H9 (cell line): ENCODE measurements at regions not wholly inside any gene's neighbourhood (a gene's known extent, or its start where the extent isn't known, plus 50 kb on each side); places are given as distances from the start of the nearest gene placed in this dataset.

ENCODE experiments used
- DNase-seq: peaks from one replicate; pipeline ENCODE4 v3.0.0-alpha.2; 2017
- H2AFZ ChIP-seq: one replicate; pipeline ENCODE4 v1.6.1; 2013; ENCODE audit warnings: mild to moderate bottlenecking, low read length, control low read depth, moderate library complexity
- H2AK5ac ChIP-seq: 2 replicates; pipeline ENCODE4 v1.6.1; 2013; ENCODE audit warnings: low read length, control low read depth, mixed read lengths; ENCODE audit not compliant: insufficient read length
- H2BK120ac ChIP-seq: one replicate; pipeline ENCODE4 v1.6.1; 2013; ENCODE audit warnings: low read depth, mild to moderate bottlenecking, low read length, control low read depth, inconsistent platforms; ENCODE audit not compliant: poor library complexity, severe bottlenecking
- H2BK12ac ChIP-seq: 2 replicates; pipeline ENCODE4 v1.6.1; 2013; ENCODE audit warnings: low read length, control low read depth, mixed read lengths, low read depth; ENCODE audit not compliant: insufficient read length
- H2BK15ac ChIP-seq: 2 replicates; pipeline ENCODE4 v1.6.1; 2013; ENCODE audit warnings: low read depth, low read length, control low read depth
- H2BK20ac ChIP-seq: one replicate; pipeline ENCODE4 v1.6.1; 2013; ENCODE audit warnings: low read depth, mild to moderate bottlenecking, low read length, control low read depth, inconsistent platforms; ENCODE audit not compliant: poor library complexity, severe bottlenecking
- H2BK5ac ChIP-seq: 2 replicates; pipeline ENCODE4 v1.6.1; 2013; ENCODE audit warnings: low read length, control low read depth, mixed read lengths; ENCODE audit not compliant: insufficient read length
- H3K14ac ChIP-seq: 2 replicates; pipeline ENCODE4 v1.6.1; 2013; ENCODE audit warnings: low read length, control low read depth; ENCODE audit not compliant: insufficient read depth
- H3K18ac ChIP-seq: 2 replicates; pipeline ENCODE4 v1.6.1; 2013; ENCODE audit warnings: low read depth, mild to moderate bottlenecking, mixed read lengths, low read length, control low read depth; ENCODE audit not compliant: insufficient read length
- H3K23ac ChIP-seq: 2 replicates; pipeline ENCODE4 v1.6.1; 2013; ENCODE audit warnings: low read length, control low read depth, mixed read lengths, low read depth; ENCODE audit not compliant: insufficient read length
- H3K23me2 ChIP-seq: 2 replicates; pipeline ENCODE4 v1.6.1; 2013; ENCODE audit warnings: low read depth, mild to moderate bottlenecking, mixed read lengths, low read length, control low read depth; ENCODE audit not compliant: insufficient read length, poor library complexity, severe bottlenecking
- H3K27ac ChIP-seq: 2 replicates; pipeline ENCODE4 v1.5.1; 2013; ENCODE audit warnings: low read length, control low read depth, mixed read lengths, low read depth; ENCODE audit not compliant: insufficient read length
- H3K27me3 ChIP-seq: 2 replicates; pipeline ENCODE4 v1.6.1; 2013; ENCODE audit warnings: low read length, control low read depth, inconsistent platforms; ENCODE audit not compliant: insufficient read depth
- H3K4ac ChIP-seq: 2 replicates; pipeline ENCODE4 v1.6.1; 2013; ENCODE audit warnings: low read depth, mild to moderate bottlenecking, control low read depth, inconsistent platforms, low read length, moderate library complexity
- H3K4me1 ChIP-seq: 2 replicates; pipeline ENCODE4 v1.6.1; 2013; ENCODE audit warnings: low read length, control low read depth, inconsistent platforms; ENCODE audit not compliant: insufficient read depth
- H3K4me2 ChIP-seq: 2 replicates; pipeline ENCODE4 v1.6.1; 2013; ENCODE audit warnings: low read length, control low read depth, mixed read lengths; ENCODE audit not compliant: insufficient read length, insufficient read depth
- H3K56ac ChIP-seq: 2 replicates; pipeline ENCODE4 v1.6.1; 2013; ENCODE audit warnings: low read depth, mild to moderate bottlenecking, mixed read lengths, low read length, control low read depth; ENCODE audit not compliant: insufficient read length
- H3K79me1 ChIP-seq: 2 replicates; pipeline ENCODE4 v1.6.1; 2013; ENCODE audit warnings: low read depth, mild to moderate bottlenecking, moderate library complexity, low read length, control low read depth, inconsistent platforms; ENCODE audit not compliant: insufficient read depth, poor library complexity, severe bottlenecking
- H3K79me2 ChIP-seq: 2 replicates; pipeline ENCODE4 v1.6.1; 2013; ENCODE audit warnings: low read length, control low read depth, inconsistent platforms; ENCODE audit not compliant: insufficient read depth
- H3K9ac ChIP-seq: 2 replicates; pipeline ENCODE4 v1.6.1; 2013; ENCODE audit warnings: low read length, control low read depth, mixed read lengths; ENCODE audit not compliant: insufficient read length; ENCODE audit errors: extremely low read depth
- H3K9me3 ChIP-seq: one replicate; pipeline ENCODE4 v1.6.1; 2013; ENCODE audit warnings: low read depth, low read length, inconsistent platforms; ENCODE audit not compliant: control insufficient read depth
- H3T11ph ChIP-seq: one replicate; pipeline ENCODE4 v1.6.1; 2013; ENCODE audit warnings: mild to moderate bottlenecking, low read length, control low read depth, inconsistent platforms
- H4K20me1 ChIP-seq: one replicate; pipeline ENCODE4 v1.6.1; 2013; ENCODE audit not compliant: control insufficient read depth, insufficient read length, insufficient read depth
- H4K5ac ChIP-seq: 2 replicates; pipeline ENCODE4 v1.6.1; 2013; ENCODE audit warnings: low read depth, mild to moderate bottlenecking, mixed read lengths, low read length, control low read depth; ENCODE audit not compliant: insufficient read length
- H4K8ac ChIP-seq: replicated peaks from 2 replicates; pipeline ENCODE4 v1.6.1; 2013; ENCODE audit warnings: low read length, control low read depth, mixed read lengths, low read depth; ENCODE audit not compliant: insufficient read length
- H4K91ac ChIP-seq: 2 replicates; pipeline ENCODE4 v1.6.1; 2013; ENCODE audit warnings: low read depth, mild to moderate bottlenecking, moderate library complexity, mixed read lengths, low read length, control low read depth; ENCODE audit not compliant: insufficient read length
- H3K27ac Mint-ChIP-seq, 3 experiments: 2 replicates in 2 of 3; 3 replicates in 1 of 3; pipeline ENCODE4 v1.8.0; 2020 to 2021; ENCODE audit warnings: mixed read lengths in 3 of 3, mild to moderate bottlenecking in 1 of 3, moderate library complexity in 1 of 3
- H3K27me3 Mint-ChIP-seq: 2 replicates; pipeline ENCODE4 v1.8.0; 2021; ENCODE audit warnings: low read depth, mild to moderate bottlenecking, moderate library complexity, mixed read lengths
- H3K36me3 Mint-ChIP-seq, 3 experiments: 2 replicates in 2 of 3; 3 replicates in 1 of 3; pipeline ENCODE4 v1.8.0; 2020 to 2021; ENCODE audit warnings: low read depth in 3 of 3, mixed read lengths in 3 of 3; ENCODE audit not compliant: insufficient read depth in 1 of 3
- H3K4me1 Mint-ChIP-seq, 2 experiments: 2 replicates each; pipeline ENCODE4 v1.8.0; 2020; ENCODE audit warnings: mixed read lengths in 2 of 2
- H3K4me3 Mint-ChIP-seq, 2 experiments: 2 replicates in 1 of 2; 3 replicates in 1 of 2; pipeline ENCODE4 v1.8.0; 2020 to 2021; ENCODE audit warnings: mild to moderate bottlenecking in 2 of 2, mixed read lengths in 2 of 2, moderate library complexity in 1 of 2
- H3K9me3 Mint-ChIP-seq, 2 experiments: 2 replicates in 1 of 2; 3 replicates in 1 of 2; pipeline ENCODE4 v1.8.0; 2020; ENCODE audit warnings: mild to moderate bottlenecking in 2 of 2, mixed read lengths in 2 of 2, moderate library complexity in 1 of 2
- WGBS: extraction: QIAGEN DNeasy Blood & Tissue Kit; methylation state at CpG from one replicate; pipeline ENCODE4 v1.1.7; 2013; ENCODE audit warnings: missing lambda C conversion rate, low lambda C conversion rate, mixed read lengths; ENCODE audit not compliant: insufficient read length; ENCODE audit errors: extremely low coverage; 5-methylcytosine and 5-hydroxymethylcytosine counted together
- TF ChIP-seq, protein P1 (sequence below): fragments of 200-600 bp; sonication (generic); conservative IDR thresholded peaks from 3 replicates; pipeline ENCODE4 v1.8.0; 2021; ENCODE audit warnings: antibody characterized with exemption, mild to moderate bottlenecking

DNA sequence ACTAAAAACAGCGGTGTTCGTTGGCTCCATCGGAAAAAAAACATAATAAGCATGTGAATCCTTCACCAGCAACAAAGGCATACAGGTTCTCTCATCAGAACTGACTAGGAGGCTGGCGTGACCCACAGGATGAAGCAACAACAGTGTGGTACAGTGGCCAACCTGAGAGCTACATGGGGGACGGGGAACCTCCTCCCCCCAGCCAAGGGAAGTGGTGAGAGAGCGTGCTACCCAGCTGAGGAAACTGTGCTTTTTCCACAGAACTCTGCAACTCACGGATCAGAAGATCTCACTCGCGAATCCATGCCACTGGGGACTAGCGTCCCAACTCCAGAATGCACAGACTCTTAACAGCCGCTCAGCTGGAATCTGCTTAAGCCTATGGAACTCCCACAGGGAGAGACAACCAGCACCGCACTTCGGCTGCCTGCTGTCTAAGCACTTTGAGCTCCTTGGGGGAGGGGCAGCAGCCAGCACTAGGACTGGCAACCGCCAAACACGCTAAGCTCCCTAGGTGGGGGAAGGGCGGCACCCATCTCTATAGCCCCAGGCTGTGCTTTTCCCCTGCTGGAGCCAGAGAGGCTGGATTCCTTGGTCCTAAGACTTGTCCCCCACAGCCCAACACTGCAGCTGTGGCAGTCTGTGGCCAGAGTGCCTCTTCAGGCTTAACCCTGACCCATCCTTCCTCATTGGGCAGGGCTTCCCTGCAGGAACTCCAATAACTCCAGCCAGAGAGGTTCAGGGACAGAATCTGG lies 538.3 kb upstream of the BTBD3 start:
- peaks cover 13 to 34% (median 25%) of the 10 kb centered on the region in 3 experiments; a peak in 6 of 7 replicates for H3K36me3 Mint-ChIP-seq
- no peak overlapping the region for H3K23ac ChIP-seq
- no peak overlapping the region for H4K5ac ChIP-seq
- peaks cover 30 to 37% of the 10 kb centered on the region in 2 experiments for H3K4me1 Mint-ChIP-seq
- no peak overlapping the region for H3T11ph ChIP-seq
- peaks cover 5% of the 10 kb centered on the region; the same call in 1 of the 2 replicates for H3K4me1 ChIP-seq
- H3K79me2 ChIP-seq = no peaks in the 10 kb centered on the region
- H3K14ac ChIP-seq = peak overlapping the region; percentile 42; the same call in 1 of the 2 replicates
- no peaks in the 10 kb centered on the region for H3K27me3 ChIP-seq
- no peaks in the 10 kb centered on the region for H4K20me1 ChIP-seq
- no peak overlapping the region for H2BK12ac ChIP-seq
- H3K27me3 Mint-ChIP-seq = no peaks in the 10 kb centered on the region; the same call in 1 of the 2 replicates
- no peak overlapping the region for H2BK15ac ChIP-seq
- H3K9me3 ChIP-seq = no peaks in the 10 kb centered on the region
- H3K23me2 ChIP-seq = no peaks in the 10 kb centered on the region
- H4K8ac ChIP-seq = no peak overlapping the region
- DNase-seq = peak; percentile 90
- H3K4me2 ChIP-seq = peak overlapping the region; percentile 2
- no peak overlapping the region for H4K91ac ChIP-seq
- WGBS = no CpG with 5 or more reads among the region's 16 CpGs
- no peak overlapping the region for H2BK5ac ChIP-seq
- peak overlapping the region; percentile 4 for H3K18ac ChIP-seq
- H3K27ac ChIP-seq = no peak overlapping the region
- no peak overlapping the region for H3K56ac ChIP-seq
- peaks cover 22 to 30% of the 10 kb centered on the region in 2 experiments; a peak in 4 of 5 replicates for H3K9me3 Mint-ChIP-seq
- TF ChIP-seq, protein P1, sequence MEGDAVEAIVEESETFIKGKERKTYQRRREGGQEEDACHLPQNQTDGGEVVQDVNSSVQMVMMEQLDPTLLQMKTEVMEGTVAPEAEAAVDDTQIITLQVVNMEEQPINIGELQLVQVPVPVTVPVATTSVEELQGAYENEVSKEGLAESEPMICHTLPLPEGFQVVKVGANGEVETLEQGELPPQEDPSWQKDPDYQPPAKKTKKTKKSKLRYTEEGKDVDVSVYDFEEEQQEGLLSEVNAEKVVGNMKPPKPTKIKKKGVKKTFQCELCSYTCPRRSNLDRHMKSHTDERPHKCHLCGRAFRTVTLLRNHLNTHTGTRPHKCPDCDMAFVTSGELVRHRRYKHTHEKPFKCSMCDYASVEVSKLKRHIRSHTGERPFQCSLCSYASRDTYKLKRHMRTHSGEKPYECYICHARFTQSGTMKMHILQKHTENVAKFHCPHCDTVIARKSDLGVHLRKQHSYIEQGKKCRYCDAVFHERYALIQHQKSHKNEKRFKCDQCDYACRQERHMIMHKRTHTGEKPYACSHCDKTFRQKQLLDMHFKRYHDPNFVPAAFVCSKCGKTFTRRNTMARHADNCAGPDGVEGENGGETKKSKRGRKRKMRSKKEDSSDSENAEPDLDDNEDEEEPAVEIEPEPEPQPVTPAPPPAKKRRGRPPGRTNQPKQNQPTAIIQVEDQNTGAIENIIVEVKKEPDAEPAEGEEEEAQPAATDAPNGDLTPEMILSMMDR = no peak
- H3K4ac ChIP-seq = no peak overlapping the region
- H2BK20ac ChIP-seq = peak overlapping the region; percentile 65
- H3K4me3 Mint-ChIP-seq = peak overlapping the region; percentile 19 to 52; a peak in 3 of 5 replicates
- H3K27ac Mint-ChIP-seq = peak overlapping the region in 2 of 3 experiments; percentile 86 to 91; a peak in 4 of 7 replicates
- H2BK120ac ChIP-seq = peak overlapping the region; percentile 82
- H2AK5ac ChIP-seq = no peak overlapping the region
- no peaks in the 10 kb centered on the region for H3K79me1 ChIP-seq
- H3K9ac ChIP-seq = no peak overlapping the region
- no peak overlapping the region for H2AFZ ChIP-seq
